Superior temporal gyrus (tissue), 1 donor: ENCODE measurements at regions not wholly inside any gene's neighbourhood (a gene's known extent, or its start where the extent isn't known, plus 50 kb on each side); places are given as distances from the start of the nearest gene placed in this dataset.

ENCODE experiments used
- DNase-seq: peaks from one replicate; pipeline ENCODE4 v3.0.0-alpha.2; 2016; ENCODE audit errors: extremely low spot score

DNA sequence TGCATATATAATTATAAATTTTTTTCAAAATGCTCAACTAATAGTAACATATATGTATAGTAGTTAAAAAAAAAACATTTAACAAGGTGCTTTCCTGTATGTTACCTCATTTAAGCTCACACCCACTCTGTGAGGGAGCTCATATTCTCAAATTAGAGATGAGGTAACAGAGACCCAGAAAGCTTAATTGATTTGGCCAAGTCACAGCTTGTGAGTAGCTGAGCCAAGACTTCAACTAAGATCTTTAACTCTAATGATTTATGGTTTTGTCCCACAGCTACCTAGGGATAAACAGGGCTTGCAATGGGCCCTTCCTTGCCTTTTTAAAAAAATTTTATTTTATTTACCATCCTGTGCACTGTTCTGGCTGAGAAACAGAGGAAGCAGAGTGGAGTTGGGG is 230.0 kb upstream of the GOLIM4 start:
- no peak for DNase-seq

DNA sequence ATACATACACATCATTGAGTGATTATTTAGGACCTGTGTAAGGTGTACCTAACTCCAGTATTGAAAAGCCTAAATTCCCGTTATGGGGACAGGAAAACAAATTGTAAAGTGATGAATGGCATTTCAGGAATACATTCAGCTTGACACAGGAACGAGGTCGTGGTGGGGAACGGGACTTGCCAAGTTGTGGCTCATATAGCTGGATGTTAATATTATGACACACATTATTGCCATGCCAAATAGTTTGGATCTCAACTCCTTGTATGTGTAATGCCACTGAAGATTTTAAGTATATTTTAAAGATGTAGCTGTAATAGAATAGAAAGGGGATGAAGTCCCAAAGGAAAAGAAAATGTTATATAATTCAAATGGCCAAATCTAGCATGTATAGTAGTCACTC is 227.2 kb upstream of the GOLIM4 start:
- DNase-seq = no peak

DNA sequence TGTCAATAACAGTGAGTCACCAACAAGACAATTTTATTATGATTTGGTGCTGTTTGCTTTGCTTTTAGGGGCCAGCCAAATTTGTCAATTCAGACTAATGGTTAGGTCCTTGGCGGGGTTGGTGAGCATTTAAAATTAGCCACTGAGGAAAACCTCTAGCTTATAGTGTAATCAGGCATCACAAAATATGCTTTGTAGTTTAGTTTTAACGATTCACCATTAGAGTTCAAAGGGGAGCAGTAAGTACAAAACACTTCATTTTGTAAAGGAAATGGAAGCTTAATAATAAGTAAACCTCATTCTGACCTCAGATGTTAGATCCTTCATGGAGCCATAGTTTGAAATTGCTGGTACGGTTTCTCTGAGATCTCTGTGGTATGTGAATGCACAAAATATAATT is 218.4 kb upstream of the GOLIM4 start:
- no peak for DNase-seq

DNA sequence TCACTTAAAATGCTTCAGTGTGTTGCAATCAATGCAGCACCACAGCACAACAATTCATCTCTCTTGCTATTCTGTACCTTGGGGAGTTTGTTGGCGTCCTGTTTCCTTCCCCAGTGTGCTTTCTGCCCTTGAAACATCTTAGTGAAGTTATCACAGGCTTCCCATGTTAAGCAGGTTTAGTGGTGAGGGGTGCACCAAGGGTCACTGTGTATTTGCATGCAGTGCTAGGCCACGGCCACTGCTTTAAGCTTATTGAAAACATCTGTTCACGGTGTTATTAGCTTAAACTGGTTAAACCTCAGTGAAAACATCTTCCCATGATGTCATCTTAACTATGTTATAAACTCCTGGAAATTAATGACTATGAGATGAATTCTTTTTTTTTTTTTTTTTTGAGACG is 217.3 kb upstream of the GOLIM4 start:
- no peak for DNase-seq

DNA sequence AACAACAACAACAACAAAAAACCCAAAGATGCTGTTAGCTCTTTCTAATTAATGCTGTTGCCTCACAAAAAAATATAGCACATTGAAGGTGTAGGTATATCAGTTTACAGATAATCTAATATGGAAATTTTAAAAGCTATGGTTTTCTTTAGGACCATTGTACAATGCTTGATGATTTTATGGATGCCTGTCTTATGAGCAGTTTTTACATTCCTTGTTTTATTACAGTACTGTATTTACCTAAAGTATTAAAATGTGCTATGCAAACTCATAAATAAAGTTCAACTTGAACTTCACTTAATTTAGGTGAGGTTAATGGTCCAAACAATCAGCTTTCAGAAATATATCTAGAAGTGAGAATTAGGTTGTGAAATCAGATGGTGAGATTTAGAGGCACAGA is 212.2 kb upstream of the GOLIM4 start:
- no peak for DNase-seq

DNA sequence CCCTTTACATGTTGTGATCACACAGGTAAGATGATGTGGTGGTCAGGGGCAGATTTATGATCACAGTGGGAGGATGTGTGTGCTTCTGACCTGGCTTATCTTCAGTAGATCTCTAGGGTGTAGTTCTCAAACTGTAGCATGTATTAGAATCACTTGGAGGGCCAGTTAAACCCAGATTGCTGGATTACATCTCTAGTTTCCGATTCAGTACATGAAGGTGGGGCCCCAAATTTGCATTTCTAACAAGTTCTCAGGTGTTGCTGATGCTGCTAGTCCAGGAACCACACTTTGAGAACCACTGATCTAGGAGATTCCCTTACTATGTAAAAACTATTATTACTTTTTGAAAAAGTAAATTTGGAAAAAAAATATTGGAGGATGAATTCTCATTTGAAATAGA is 199.3 kb upstream of the GOLIM4 start:
- DNase-seq = no peak

DNA sequence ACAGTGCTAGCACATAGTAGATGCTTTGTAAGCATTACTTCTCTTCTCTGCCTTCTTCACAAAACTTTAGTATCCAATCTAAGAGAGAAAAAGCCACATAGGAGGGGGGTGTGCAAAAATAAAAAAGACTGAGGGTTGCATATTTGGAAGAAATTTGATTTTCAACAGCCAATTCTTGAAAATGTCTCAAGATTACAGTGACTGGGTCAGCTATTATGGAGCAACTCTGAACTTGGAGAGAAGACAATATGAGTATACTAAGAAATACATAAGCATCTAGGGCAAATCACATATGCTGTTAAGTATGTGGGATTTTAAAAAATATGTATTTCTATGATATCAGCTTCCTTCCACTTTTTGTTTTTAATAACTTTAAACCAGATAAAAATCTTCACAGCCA is 196.6 kb upstream of the GOLIM4 start:
- no peak for DNase-seq

DNA sequence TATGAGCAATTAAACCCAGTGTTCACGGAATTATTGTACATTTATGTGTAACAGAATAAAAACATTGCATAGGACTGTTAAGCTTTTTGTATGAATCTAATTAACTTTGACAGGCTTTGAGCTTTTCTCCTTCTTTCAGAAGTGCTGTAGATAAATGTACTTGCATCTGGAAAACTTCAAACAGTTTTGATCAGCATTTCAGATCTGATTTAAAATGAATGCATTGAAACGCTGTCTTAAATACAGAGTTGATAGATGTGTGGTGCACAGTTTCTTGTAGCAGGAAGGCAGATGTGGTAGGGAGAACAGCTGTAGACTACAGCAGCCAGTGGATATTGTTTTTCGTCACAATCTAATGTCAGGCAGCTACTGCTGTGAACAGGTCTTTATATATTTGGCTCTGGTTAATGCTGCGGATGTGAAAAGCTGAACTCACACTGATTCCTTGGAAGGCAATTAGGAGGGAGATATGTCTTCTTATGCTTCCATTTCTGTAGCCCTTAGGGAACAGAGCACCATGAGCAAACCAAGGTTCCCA is 193.8 kb upstream of the GOLIM4 start:
- DNase-seq = no peak

DNA sequence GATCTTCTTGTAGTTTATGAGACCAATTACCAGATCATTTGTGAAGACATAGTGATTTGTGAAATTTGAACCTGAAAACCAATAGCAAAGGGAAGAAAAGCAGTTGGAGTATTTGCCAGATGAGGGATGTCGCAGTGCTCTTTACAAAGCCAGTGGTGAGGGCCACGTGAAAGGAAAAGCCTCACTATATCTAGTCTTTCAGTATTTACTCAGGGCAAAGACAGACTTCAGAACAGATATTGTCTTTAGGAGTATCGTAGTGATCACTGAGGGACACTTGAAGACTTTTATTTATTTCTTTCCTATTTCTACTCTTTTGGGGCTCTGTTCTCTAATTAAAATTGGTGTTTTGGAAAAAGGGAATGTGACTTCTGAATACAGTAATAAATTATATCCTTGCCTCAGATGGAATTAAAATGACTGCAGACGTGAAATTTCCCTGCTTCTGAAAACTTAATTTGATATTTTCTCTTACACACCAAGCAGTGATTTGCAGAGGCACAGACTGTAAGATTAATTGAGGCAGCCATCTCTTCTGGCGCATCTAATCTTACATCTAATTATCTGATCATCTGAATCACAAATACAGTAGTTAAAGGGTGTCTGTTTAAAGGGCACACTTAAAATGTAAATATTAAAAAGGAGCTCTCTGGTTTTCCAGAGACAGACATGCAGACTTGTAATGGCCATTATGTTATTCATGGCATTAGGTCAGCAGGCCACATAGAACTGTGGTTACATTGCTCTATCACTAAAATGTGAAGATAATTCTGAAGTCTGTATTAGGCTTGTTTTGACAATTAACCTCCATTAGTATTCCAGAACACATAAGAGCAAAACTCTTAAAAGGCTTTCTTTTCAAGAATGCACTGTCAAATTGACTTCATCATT is 193.0 kb upstream of the GOLIM4 start:
- no peak for DNase-seq

DNA sequence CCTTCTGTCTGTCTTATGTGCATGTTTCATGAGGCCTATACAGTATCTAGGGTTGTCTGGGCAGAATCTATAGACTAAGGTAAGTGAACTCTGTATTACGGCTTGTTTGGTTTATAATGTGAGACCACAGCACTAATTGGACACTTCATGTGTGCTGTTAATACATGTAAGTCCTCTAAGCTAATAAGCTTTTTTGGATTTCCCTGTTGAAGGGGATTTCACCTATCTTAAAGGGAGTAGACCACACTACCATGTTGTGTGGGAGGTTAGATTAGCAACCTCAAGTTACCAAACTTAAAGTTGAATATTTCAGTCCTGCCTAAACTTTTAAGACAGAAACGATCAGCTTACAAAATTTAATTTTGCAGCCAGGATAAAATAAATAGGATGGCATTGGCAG is 189.8 kb upstream of the GOLIM4 start:
- no peak for DNase-seq

DNA sequence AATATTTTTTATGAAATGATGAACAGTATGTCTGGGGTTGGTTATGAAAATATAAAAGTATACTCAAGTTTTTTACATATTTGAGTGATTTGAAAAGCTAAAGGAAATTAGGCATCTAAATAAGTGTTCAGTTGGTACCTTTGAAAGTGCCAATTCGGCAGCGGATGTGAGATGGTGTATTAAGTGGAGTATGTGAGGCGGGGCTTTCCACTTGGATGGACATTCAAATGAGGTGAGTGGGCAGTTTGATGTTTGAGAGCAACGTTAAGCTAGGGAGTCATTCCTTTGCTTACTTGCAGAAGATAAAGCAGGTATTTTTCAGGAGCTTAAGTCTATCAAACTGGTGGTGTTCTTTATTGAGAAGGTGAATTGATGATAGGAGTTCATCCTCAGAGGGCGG is 189.0 kb upstream of the GOLIM4 start:
- no peak for DNase-seq

DNA sequence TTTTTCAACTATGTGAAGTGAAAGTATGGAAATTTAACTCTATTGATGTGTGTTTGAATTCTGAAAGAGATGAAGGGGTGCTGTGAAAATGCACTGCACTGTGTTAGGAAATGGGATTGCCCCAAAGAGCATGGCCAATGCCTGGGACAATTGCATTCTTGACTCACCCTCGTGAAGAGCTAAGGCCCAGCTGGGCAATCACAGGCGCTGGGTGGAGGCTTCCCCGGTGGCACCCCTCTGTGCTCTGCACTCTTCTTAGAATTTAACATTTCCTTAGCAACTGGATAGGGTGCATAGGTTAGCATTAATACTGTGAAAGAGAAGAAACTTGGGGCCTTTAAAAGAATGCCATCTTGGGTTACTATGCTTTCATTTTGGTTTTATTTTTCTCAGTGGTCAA is 179.9 kb upstream of the GOLIM4 start:
- no peak for DNase-seq

DNA sequence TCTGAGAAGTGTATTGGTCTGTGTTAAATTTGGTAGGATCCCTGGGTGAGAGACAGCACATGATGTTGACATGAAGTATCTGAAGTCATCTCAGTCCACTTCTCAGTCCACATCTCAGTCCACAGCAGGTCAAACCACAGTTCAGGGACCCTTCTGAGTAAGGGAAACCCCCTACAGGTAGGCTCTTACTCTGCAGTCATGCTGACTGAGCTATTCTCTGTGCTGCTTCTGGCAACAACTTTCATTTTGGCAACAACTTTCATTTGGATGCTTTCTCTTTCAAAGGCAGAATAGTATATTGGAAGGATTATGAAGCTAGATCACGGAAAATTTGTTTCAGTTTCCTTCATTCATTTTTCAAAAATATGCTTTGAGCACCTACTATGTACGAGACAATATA is 178.2 kb upstream of the GOLIM4 start:
- DNase-seq = no peak

DNA sequence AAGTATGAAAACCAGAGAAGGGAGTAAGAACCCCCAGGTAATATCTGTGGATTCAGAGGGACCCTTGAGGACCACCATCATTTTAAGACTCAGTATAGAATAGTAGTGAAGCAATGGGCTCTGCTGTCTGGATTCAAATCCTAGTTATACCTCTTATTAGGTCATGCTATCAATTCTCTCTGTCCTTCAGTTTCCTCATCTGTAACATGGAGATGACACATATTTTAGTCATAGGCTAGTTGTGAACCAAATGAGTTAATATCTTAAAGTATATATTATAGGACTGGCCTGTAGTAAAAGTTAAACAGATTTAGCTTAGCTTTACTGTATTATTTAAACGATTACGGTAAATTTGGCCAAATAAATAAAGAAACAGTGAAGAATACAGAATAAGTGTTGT is 177.3 kb upstream of the GOLIM4 start:
- no peak for DNase-seq

DNA sequence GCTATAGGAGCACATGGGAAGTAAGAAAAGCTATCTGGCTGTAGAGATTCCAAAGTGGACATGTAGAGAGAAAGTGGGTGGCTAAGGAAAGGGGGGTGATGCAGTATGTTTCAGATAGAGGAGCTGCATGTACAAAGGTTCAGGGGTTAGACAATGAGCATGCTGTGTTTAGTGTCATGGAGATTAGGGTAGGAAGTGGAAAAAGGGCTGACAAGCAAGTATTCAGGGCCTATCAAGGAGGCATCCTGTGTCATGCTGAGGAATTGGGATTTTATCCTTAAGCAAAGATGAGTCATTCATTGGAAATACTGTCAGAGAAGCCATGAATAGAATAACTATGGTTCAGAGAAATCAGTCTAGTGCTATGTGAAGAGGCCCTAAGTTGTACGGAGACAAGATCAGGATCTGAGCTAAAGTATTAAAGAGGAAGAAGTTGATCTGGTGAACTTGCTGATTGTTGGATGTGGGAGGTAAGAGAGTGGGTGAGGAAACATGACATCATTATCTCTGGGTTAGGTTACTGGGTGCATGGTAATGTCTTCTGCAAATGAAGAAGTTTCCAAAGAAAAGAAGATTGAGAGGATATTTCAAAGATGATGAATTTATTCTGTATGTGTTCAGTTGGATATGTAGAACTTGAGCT is 176.7 kb upstream of the GOLIM4 start:
- no peak for DNase-seq

DNA sequence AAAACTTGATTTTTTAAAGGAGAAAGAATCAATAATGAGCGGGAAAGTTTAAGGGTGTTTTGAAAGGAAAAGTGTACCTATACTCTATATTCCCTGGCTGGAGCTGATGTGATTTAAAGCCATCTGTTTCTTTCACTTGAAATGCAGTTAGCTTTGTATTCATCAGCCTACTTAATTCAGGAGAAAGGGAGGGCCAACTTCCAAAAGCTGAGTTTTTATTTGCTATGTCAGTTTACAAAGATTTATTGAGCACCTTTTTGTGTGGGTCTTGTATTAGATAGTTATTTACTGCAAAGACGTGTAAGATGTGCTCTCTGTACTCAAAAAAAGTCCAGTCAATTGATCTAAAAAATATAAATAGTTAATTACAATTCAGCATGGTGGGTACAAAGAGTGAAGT is 176.2 kb upstream of the GOLIM4 start:
- DNase-seq = no peak

DNA sequence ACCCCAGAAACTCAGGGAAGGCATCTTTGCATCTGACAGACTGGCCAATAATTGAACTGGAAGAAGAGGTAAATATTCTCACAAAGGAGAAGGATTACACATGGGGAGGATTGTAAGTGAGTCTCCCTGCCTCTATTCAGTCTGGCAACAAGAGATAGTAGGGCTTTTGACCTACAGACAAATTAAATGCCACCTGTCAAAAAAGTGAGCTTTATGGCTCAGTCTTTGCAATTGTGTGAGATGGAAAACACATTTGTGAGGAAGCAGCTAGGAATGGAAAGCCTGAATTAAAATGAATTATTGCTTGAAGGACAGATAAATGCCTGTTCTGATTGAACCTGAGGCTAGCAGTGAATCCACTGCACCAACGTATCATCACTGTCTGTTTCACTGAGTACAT is 173.3 kb upstream of the GOLIM4 start:
- no peak for DNase-seq

DNA sequence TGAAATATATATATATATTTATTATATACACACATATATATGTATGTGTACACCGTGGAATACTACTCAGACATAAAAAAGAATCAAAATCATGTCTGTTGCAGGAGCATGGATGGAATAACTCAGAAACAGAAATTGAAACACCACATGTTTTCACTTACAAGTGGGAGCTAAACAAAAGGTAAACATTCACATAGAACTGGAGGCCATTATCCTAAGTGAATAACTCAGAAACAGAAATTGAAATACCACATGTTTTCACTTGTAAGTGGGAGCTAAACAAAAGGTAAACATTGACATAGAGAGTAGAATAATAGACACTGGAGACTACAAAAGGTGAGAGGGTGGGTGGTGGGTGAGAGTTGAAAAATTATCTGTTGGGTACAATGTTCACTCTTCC is 171.5 kb upstream of the GOLIM4 start:
- DNase-seq = no peak

DNA sequence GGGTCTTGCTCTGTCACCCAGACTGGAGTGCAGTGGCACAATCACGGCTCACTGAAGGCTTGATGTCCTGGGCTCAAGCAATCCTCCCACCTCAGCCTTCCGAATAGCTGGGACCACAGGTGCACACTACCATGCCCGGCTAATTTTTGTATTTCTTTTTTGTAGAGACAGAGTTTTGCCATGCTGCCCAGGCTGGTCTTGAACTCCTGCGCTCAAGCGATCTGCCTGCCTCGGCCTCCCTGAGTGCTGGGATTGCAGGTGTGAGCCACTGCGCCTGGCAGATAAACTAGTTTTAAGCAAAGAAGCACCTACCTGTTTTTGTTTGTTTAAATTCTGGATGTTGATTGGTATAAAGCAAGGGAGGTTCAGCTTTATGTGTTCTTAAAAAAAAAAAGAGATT is 170.6 kb upstream of the GOLIM4 start:
- no peak for DNase-seq

DNA sequence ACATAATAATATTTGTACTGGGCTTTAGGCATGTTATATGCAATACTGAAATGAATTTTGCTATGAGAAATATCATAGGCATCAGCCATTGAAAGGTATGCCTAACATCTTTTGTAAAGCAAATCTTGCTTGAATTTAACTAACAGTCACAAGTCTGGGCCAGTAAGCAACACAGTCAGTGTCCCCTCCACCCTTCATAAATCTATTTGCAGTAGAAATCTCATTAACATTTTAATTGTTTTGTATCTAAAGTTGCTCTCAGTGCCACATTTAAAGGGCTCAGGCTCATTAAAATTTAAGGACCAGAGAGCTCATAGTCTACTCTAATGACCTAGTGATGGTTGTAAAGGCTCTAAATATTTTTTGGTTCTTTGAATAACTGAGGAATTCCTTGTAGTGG is 167.2 kb upstream of the GOLIM4 start:
- no peak for DNase-seq

DNA sequence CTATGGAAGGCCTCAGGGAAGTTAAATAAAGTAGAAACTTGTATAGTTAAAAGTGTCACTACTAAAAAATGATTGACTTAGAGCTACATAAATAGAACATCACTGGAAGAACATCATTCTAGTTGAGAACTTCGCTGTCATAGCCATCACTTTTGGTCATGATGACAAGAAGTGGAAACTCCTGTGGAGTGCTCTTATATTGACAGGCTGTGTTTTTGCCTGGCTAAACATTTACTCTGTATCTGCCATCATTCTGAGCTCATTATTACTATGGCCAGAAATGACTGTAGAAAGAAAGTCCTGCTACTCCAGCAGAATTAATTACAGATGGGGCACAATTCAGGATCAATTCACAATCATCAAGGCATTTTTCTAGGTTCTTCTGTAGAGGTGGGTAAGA is 165.1 kb upstream of the GOLIM4 start:
- no peak for DNase-seq

DNA sequence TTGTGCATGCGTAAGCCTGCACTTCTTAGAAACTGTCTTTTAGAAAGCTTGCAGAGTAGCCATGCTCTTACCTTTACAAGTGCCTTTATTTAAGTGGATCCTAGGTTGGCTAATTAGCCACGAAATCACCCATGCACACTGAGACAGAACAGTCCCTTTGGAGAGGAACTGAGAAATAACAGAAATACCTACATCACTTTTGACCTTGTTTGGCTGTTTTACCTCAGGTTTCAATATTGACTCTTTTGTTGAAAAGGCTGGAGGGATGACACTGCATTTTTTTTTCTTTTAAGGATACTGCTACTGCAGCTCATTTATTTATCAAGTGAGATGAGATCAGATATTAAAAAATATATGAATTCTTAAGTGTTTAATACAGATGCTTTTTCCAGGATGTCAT is 155.6 kb upstream of the GOLIM4 start:
- DNase-seq = peak; percentile 22

DNA sequence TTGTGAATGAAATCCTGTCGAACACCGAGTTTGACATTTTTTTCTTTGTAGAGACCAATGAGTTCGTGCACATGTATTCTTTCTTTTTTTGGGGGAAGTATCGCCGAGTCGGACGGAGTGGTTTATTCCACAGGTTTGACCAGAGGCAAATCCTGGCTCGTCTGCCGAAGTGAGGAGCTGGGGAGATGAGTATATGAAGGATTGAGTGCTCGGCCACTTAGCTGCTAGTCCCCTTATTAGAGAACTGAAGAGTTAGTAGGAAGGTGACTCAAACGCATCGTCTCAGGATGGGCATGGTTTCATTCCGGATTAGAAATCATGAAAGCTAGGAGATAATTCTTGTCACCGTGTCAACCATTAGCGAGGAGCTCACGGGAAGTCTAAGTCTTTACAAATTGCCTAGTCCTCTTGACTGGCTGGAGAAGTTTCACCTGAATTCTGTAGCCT is 154.7 kb upstream of the GOLIM4 start:
- peak; percentile 26 for DNase-seq
